ENCODE measurements at regions not wholly inside any gene's neighbourhood (a gene's known extent, or its start where the extent isn't known, plus 50 kb on each side); places are given as distances from the start of the nearest gene placed in this dataset.
"Not testable (repeated sequence)": the region's sequence is repeated elsewhere in the genome, so short reads cannot be mapped to it uniquely, and the experiment has no call there.

GRCh38 chr18:68219872-68220271, 495.0 kb downstream of the TMX3 start:
- no peak for DNase-seq

DNA sequence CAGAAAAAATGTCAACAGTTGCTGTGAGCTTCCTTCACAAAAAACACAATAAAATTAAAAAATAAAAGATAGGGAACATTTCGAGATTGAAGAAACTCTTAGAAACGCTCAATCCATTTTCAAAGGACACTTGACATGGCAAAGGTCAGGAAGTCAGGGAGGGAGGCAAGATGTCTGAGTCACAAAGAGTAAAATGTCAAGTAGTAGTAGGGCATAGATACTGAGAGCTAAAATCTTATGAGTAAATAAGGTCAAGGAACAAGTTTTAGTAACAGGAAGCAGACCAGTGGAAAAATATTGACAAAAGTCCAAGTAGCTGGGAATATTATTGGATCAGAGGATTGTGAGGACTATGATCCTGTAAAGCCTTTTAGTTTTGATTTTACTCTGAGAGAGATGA, 495.6 kb downstream of the TMX3 start:
- no peak for DNase-seq

DNA sequence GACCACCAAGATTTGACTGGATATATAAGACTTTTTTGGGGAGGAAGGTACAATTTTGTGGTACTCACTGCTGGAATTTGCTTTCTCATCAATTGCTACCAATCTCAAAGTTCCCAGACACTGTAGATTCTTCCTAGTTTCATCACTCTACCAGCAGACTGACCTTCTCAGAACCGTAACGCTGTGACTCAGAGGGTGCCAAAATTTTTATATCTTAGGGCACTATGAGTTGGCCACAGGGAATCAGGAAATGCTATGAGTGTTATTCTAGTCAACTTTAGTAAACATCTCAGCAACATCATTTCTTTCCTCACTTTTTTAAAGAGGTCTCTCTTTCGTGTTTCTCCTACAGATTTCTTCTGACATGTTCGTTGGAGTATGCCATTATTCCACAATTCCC, 499.0 kb downstream of the TMX3 start:
- no peak for DNase-seq

DNA sequence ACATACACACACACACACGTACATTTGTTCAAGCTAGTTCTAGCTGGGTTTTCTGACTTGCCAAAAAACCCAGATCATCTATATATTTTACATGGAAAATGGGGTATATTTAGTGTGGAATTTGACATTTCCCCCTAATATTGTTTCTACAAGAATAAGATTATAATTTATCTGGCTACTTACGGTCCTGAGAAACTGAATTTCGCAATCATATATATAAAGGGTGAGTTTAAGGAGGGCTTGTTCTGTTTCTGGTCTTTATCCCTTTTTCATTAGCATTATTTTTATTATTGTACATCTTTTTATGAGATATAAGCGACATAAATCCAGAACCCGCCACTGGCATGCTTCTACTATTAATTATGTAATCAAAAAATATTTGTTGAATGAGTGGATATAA, 528.9 kb downstream of the TMX3 start:
- DNase-seq, result no peak

GRCh38 chr18:68181956-68182355, 533.0 kb downstream of the TMX3 start:
- DNase-seq, result no peak

DNA sequence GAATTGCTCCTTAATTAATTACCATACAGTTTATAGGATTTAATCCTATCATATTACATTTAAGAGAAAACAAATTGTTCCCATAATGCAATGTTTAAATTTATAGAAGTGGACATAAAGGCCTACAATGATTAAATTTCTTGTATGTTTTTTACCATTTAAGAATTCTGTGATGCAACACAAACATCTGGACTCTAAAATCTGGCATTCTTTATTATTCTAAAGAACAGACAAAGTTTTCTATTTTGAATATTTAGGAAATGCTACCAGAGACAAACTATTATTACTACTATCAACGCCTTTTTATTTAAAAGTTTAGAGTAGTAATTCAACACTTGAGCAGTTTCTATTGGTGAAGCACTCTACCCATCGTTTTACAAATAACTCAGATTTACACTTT, 535.1 kb downstream of the TMX3 start:
- no peak for DNase-seq

- DNase-seq, result no peak
Observed at GRCh38 chr18:68178921-68179320, 536.0 kb downstream of the TMX3 start.

DNA sequence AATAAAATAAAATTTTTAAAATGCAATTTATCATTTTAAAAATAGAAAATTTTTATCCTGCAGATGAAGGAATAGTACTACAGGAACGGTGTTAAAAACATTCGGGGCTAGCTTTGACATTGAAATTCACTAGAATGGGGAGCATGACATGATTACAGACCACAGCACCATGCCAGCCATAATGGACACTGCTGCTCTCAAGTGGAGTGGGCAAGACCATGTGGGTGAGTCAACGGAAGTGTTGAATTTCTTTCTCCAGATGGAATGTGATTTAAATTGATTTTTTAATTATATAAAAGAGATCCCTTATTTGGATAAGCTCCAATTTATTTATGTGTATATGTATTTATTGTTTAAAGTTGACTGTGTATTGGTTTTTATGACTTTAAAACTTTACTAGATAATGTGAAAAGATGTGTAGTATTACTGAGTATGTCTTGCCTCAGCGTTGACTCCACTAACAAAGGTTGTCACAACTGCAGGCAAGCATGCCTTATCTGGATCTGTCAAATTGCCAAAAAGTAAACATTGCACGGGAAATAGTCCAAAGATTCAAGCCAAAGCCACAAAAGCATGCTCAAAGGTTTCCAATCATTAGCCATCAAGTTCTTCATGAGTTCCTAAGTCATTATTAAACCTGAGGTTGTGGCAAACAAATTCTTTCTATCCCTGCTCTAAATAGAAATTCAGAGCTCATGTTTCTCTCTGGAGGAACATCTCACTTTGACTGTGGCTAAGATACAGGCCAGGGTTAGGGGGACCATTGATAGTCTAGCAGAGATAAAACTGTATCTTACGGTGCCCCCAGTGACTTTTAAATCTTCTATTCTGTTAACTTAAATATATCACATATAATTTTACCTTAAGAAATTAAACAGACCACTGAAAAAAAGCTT, 536.9 kb downstream of the TMX3 start:
- no peak for DNase-seq

DNA sequence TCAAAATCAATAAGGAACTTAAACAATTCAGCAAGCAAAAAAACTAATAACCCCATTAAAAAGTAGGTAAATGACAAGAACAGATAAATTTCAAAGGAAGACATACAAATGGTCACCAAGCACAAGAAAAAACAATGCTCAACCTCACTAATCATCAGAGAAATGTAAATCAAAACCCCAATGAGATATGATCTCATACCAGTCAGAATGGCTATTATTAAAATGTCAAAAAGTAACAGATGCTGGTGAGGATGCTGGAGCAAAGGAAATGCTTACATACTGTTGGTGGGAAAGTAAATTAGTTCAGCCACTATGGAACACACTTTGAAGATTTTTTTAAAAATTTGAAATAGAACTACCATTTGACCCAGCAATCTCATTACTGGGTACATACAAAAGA, 538.0 kb downstream of the TMX3 start:
- DNase-seq, result no peak

- no peak for DNase-seq
Observed at GRCh38 chr18:68172842-68173549, 541.9 kb downstream of the TMX3 start.

DNA sequence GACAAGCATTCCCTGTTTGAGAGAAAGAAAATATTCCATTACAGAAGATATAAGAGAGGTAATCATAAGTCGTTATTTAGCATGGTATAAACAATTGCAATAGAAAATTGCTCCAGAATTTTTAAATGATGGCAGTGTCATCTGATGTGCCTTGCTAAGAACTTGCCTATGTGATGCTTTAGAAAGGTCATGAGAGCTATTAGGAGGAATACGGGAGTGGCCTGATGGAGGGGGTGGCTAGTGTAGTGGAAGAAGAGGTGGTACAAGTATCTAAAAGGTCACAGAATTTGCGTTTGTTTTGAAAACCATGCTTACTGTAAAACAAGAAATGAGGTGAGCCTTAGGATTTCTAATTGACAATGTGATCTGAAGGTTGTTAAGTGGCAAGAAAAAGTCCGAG, 550.0 kb downstream of the TMX3 start:
- DNase-seq, result no peak

DNA sequence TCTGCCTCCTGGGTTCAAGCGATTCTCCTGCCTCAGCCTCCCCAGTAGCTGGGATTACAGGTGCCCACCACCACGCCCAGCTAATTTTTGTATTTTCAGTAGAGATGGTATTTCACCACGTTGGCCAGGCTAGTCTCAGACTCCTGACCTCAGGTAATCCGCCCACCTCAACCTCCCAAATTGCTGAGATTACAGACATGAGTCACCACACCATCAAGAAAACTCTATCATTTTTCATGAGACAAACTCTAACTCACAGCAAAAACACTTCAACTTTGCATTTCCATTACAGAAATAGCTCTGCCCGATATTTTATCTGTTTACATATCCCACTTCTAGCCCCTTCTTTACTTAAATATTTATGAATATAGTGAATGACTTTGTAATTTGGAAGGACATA, 561.1 kb downstream of the TMX3 start:
- not testable (repeated sequence) for DNase-seq

DNA sequence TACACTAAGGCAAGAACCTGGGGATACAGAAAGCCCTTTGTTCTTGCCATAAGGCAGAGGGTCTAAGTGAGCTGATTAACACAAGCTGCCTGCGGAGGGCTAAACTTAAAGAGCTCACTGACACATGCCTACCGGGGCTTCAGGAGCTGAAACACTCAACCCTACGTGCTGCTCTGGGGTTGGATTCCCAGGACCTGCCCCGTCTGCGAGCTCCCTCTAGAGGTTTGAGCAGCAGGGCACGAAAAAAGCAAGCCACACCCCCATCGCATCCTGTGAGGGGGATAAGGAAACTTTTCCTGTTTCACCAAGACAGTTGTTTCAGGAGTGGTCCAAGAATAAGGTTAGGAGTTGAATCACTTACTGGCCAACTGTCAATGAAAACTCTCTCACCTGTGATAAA, 562.1 kb downstream of the TMX3 start:
- no peak for DNase-seq

GRCh38 chr18:68150961-68151360, 563.9 kb downstream of the TMX3 start:
- no peak for DNase-seq

- no peak for DNase-seq
Observed at GRCh38 chr18:68148863-68149262, 566.0 kb downstream of the TMX3 start.

DNA sequence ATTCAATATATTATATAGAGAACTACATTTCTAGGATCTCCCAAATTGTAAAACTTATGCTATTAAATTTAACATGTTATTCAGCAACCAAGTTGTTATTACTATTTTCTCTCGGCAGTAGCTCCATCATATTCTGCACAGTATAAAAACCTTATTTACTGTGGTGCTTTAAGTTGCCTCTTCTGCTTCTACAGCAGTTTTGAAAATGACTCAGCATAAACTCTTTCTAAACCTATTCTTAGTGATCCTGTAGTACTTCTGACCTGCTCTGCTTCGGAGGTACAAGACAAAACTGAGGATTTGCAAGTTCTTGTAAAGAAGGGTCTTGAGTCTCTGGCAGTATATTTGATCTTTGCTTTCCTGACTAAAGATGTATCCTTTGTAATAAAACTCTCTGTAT, 567.2 kb downstream of the TMX3 start:
- no peak for DNase-seq

DNA sequence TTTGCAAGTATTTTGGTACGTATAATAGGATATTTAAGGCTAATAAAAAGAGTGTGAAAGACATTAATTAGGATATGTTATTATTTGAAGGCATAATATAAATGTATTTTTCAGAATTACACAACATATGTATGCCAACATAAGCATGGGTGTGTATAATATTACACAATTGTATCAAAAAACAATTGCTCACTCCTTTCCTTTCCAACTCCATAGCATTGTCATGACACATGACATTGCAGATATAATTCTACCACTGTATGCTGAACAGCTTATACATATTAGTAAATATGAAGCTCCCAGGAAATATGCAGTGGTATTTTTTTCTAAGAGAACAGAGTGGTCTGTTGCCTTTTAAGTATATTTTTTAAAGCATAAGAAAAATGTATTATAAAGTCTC, 593.1 kb downstream of the TMX3 start:
- no peak for DNase-seq

- DNase-seq, result no peak
Observed at GRCh38 chr18:68121308-68121707, 593.6 kb downstream of the TMX3 start.

GRCh38 chr18:68114989-68115388, 598.5 kb upstream of the DSEL start:
- DNase-seq, result no peak

- no peak for DNase-seq
Observed at GRCh38 chr18:68104036-68104435, 587.5 kb upstream of the DSEL start.

DNA sequence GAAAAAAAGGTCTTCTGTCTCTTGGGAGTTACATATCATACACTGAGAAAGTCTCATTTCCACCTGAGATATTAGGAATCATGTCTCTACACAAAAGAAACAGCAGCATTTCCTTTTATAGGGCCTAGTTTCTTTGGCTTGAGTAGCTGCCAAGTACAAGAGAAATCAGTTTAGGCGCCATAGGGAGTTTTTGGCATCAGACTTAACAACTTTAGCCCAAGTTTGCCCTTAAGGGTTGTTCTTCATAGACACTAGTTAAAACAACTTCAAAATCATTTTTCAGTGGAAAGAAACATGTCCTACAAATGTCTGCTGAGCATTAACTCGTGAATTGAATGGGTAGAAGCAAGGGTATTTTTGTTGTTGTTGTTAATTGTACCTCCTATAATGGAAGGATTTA, 587.0 kb upstream of the DSEL start:
- DNase-seq, result no peak

- no peak for DNase-seq
Observed at GRCh38 chr18:68102117-68102516, 585.6 kb upstream of the DSEL start.

- no peak for DNase-seq
Observed at GRCh38 chr18:68098655-68099054, 582.1 kb upstream of the DSEL start.

- DNase-seq, result no peak
Observed at GRCh38 chr18:68086481-68086880, 570.0 kb upstream of the DSEL start.

- DNase-seq, result no peak
Observed at GRCh38 chr18:68085251-68085650, 568.7 kb upstream of the DSEL start.

All from GOT3 (cell line).